ENCODE measurements at regions not wholly inside any gene's neighbourhood (a gene's known extent, or its start where the extent isn't known, plus 50 kb on each side); places are given as distances from the start of the nearest gene placed in this dataset.

DNA sequence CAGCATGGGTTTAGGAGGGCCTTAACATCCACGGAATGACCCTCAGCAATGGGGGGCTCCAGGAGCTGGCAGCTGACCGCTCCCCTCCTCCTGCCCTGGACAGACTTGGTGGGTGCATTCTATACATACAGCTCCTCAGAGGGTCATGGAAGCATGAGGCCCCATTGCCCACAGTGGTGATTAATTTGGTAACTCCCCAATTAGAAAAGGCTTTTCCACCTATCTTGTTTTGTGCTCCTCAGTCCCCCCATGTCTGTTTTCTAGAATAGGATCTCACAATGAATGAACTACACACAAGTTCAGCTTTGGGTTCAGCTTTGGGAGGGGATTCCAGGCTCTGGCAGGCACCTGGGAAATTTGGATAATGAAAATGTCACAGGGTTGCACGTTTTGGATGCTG, 707.8 kb downstream of the UQCRFS1 start:
- TF ChIP-seq, protein P1, sequence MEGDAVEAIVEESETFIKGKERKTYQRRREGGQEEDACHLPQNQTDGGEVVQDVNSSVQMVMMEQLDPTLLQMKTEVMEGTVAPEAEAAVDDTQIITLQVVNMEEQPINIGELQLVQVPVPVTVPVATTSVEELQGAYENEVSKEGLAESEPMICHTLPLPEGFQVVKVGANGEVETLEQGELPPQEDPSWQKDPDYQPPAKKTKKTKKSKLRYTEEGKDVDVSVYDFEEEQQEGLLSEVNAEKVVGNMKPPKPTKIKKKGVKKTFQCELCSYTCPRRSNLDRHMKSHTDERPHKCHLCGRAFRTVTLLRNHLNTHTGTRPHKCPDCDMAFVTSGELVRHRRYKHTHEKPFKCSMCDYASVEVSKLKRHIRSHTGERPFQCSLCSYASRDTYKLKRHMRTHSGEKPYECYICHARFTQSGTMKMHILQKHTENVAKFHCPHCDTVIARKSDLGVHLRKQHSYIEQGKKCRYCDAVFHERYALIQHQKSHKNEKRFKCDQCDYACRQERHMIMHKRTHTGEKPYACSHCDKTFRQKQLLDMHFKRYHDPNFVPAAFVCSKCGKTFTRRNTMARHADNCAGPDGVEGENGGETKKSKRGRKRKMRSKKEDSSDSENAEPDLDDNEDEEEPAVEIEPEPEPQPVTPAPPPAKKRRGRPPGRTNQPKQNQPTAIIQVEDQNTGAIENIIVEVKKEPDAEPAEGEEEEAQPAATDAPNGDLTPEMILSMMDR (IDR thresholded peaks at IDR 0.05) = no peak
- TF ChIP-seq, protein P2, sequence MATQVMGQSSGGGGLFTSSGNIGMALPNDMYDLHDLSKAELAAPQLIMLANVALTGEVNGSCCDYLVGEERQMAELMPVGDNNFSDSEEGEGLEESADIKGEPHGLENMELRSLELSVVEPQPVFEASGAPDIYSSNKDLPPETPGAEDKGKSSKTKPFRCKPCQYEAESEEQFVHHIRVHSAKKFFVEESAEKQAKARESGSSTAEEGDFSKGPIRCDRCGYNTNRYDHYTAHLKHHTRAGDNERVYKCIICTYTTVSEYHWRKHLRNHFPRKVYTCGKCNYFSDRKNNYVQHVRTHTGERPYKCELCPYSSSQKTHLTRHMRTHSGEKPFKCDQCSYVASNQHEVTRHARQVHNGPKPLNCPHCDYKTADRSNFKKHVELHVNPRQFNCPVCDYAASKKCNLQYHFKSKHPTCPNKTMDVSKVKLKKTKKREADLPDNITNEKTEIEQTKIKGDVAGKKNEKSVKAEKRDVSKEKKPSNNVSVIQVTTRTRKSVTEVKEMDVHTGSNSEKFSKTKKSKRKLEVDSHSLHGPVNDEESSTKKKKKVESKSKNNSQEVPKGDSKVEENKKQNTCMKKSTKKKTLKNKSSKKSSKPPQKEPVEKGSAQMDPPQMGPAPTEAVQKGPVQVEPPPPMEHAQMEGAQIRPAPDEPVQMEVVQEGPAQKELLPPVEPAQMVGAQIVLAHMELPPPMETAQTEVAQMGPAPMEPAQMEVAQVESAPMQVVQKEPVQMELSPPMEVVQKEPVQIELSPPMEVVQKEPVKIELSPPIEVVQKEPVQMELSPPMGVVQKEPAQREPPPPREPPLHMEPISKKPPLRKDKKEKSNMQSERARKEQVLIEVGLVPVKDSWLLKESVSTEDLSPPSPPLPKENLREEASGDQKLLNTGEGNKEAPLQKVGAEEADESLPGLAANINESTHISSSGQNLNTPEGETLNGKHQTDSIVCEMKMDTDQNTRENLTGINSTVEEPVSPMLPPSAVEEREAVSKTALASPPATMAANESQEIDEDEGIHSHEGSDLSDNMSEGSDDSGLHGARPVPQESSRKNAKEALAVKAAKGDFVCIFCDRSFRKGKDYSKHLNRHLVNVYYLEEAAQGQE (IDR thresholded peaks at IDR 0.05) = no peak
- TF ChIP-seq EP300 (IDR thresholded peaks at IDR 0.05) (no peak), CEBPB (IDR thresholded peaks at IDR 0.05) (no peak), POLR2A (IDR thresholded peaks at IDR 0.05; ENCODE audit: low read length) (no peak)

All from A549 (cell line).